ENCODE measurements at regions not wholly inside any gene's neighbourhood (a gene's known extent, or its start where the extent isn't known, plus 50 kb on each side); places are given as distances from the start of the nearest gene placed in this dataset.

DNA sequence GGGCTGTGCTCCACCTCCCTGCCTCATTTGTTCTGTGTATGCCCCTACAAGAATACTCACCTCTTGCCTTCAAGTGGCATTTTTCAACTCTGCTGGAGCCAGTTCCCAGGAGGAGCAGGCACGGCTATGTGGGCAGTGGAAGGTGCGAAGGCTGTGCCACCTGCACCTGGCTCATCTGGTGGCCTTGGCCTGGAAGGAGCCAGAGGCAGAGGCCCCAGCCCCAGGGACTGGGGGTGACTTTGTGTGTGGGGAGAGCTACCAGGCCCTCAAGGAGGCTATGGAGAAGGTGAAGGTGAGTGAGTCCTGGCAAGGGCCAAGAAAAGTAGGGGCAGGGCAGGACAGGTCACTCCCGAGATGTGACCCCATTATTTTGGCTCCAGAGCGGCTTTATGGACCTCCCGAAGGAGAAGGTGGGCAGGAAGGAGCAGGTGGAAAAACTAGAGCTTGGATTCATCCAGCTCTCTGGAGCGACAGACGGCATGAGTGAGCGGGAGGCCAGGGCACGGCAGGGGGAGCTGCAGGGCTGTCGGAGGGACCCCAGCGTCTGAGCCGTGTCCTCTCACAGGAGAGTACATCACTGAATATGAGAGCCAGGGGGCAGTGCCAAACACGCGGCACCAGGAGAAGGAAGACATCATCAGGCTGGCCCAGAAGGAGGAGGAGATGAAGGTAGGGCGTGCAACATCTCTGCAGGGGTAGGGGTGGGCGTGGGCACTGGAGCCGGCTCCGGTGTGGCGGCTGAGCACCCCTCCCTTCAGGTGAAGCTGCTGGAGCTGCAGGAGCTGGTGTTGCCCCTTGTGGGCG lies 57.3 kb upstream of the UBE2Q2 start:
- H4K20me1 ChIP-seq (replicated peaks; ENCODE audit: control insufficient read depth, insufficient read depth, low read length): no peaks in the 10 kb centered on the region
- no peak overlapping the region for H3K27ac ChIP-seq (ENCODE audit: extremely low read depth, low read depth, low read length)
- no peaks in the 10 kb centered on the region for H3K79me2 ChIP-seq (ENCODE audit: control insufficient read depth, insufficient read depth, low read length)
- H3K27me3 ChIP-seq (ENCODE audit: control insufficient read depth in 2 of 2, insufficient read depth in 2 of 2, low read length in 2 of 2): peaks cover 12 to 45% of the 10 kb centered on the region in 2 experiments
- 3% methylated on average over 19 of the region's 20 CpGs for WGBS (ENCODE audit: insufficient coverage, low coverage, missing lambda C conversion rate)
- ChIA-PET POLR2A (interaction anchor here (0.6 to 1.1 kb wide), 3 partner anchors 11 to 354 kb away, joined by 3 to 5 read pairs (median 4); no protein-coding TSS in a partner anchor), CTCF (ENCODE audit: low intra/inter-chr PET ratio) (interaction anchor here (0.6 to 2.5 kb wide), 5 partner anchors 16 to 354 kb away, joined by 3 to 15 read pairs (median 4); no protein-coding TSS in a partner anchor)
- no peak overlapping the region for H3K9ac ChIP-seq (ENCODE audit: insufficient read depth in 1 of 2, low read depth in 2 of 2, low read length in 2 of 2)
- ATAC-seq: peak; percentile 54; the same call in 1 of the 3 replicates
- no peak for FAIRE-seq
- in situ Hi-C loops (cut with MboI): loop anchor here (5.0 kb wide), 1 partner anchor 1714 kb away; no protein-coding TSS in a partner anchor
- H3K9me1 ChIP-seq (ENCODE audit: control insufficient read depth, insufficient read depth, low read length): no peaks in the 10 kb centered on the region
- BruUV-seq (replicated peaks): no TSS peak
- 0 out of 2 replicates have a peak overlapping the region, but pooled peaks have one; percentile 23 for H2AFZ ChIP-seq (ENCODE audit: low read depth, low read length)
- H3K36me3 ChIP-seq (ENCODE audit: control insufficient read depth, insufficient read depth, low read length): no peaks in the 10 kb centered on the region
- no peak overlapping the region for H3K4me2 ChIP-seq (ENCODE audit: insufficient read depth, low read length)
- H3K4me3 ChIP-seq: no peak overlapping the region
- H3K9me3 ChIP-seq (replicated peaks; ENCODE audit: control insufficient read depth, insufficient read depth, low read depth, low read length): no peaks in the 10 kb centered on the region
- DNase-seq (ENCODE audit: extremely low read depth in 1 of 4, low spot score in 3 of 4): peak; percentile 35 to 59 (median 43)
- H3K4me1 ChIP-seq (replicated peaks in 1 of 2; ENCODE audit: control insufficient read depth in 2 of 2, insufficient read depth in 2 of 2, low read length in 2 of 2): peaks cover 0 to 8% of the 10 kb centered on the region in 2 experiments; a peak in 2 of 5 replicates
- intact Hi-C loops (cut with micrococcal nuclease): loop anchor here (10.0 kb wide), 1 partner anchor 269 kb away; the partner anchor contains the start of gene TMEM266
- TF ChIP-seq, protein P1, sequence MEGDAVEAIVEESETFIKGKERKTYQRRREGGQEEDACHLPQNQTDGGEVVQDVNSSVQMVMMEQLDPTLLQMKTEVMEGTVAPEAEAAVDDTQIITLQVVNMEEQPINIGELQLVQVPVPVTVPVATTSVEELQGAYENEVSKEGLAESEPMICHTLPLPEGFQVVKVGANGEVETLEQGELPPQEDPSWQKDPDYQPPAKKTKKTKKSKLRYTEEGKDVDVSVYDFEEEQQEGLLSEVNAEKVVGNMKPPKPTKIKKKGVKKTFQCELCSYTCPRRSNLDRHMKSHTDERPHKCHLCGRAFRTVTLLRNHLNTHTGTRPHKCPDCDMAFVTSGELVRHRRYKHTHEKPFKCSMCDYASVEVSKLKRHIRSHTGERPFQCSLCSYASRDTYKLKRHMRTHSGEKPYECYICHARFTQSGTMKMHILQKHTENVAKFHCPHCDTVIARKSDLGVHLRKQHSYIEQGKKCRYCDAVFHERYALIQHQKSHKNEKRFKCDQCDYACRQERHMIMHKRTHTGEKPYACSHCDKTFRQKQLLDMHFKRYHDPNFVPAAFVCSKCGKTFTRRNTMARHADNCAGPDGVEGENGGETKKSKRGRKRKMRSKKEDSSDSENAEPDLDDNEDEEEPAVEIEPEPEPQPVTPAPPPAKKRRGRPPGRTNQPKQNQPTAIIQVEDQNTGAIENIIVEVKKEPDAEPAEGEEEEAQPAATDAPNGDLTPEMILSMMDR (IDR thresholded peaks at IDR 0.05 in 2 of 3, conservative IDR thresholded peaks at IDR 0.05 in 1 of 3; ENCODE audit: insufficient read depth in 2 of 3, low read depth in 1 of 3, low read length in 3 of 3): peak; percentile 72 to 91 (median 78)
- TF ChIP-seq ZNF212 (CRISPR knock-in tag; IDR thresholded peaks at IDR 0.05): no peak
- TF ChIP-seq PCBP1 (IDR thresholded peaks at IDR 0.05; ENCODE audit: low read depth, low read length, poor library complexity, severe bottlenecking): no peak
- TF ChIP-seq ZKSCAN1 (IDR thresholded peaks at IDR 0.05; ENCODE audit: low read depth, low read length): no peak
- no peak for TF ChIP-seq BRD9 (IDR thresholded peaks at IDR 0.05; ENCODE audit: low read depth, partially characterized antibody)
- TF ChIP-seq MEF2A (IDR thresholded peaks at IDR 0.05; ENCODE audit: control insufficient read depth, low read depth, low read length): no peak
- TF ChIP-seq, protein P2, sequence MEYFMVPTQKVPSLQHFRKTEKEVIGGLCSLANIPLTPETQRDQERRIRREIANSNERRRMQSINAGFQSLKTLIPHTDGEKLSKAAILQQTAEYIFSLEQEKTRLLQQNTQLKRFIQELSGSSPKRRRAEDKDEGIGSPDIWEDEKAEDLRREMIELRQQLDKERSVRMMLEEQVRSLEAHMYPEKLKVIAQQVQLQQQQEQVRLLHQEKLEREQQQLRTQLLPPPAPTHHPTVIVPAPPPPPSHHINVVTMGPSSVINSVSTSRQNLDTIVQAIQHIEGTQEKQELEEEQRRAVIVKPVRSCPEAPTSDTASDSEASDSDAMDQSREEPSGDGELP (CRISPR knock-in tag; IDR thresholded peaks at IDR 0.05; ENCODE audit: borderline replicate concordance): peak; percentile 52; the same call in 1 of the 2 replicates
- peak; percentile 68 for TF ChIP-seq SMC3 (conservative IDR thresholded peaks at IDR 0.05; ENCODE audit: insufficient read depth, low read depth, low read length)
- TF ChIP-seq ARID2 (IDR thresholded peaks at IDR 0.05): 0 out of 2 replicates have a peak, but pooled peaks have one; percentile 66
- TF ChIP-seq POLR2A (conservative IDR thresholded peaks at IDR 0.05): no peak
- TF ChIP-seq PML (IDR thresholded peaks at IDR 0.05; ENCODE audit: low read length): no peak
- TF ChIP-seq, protein P3, sequence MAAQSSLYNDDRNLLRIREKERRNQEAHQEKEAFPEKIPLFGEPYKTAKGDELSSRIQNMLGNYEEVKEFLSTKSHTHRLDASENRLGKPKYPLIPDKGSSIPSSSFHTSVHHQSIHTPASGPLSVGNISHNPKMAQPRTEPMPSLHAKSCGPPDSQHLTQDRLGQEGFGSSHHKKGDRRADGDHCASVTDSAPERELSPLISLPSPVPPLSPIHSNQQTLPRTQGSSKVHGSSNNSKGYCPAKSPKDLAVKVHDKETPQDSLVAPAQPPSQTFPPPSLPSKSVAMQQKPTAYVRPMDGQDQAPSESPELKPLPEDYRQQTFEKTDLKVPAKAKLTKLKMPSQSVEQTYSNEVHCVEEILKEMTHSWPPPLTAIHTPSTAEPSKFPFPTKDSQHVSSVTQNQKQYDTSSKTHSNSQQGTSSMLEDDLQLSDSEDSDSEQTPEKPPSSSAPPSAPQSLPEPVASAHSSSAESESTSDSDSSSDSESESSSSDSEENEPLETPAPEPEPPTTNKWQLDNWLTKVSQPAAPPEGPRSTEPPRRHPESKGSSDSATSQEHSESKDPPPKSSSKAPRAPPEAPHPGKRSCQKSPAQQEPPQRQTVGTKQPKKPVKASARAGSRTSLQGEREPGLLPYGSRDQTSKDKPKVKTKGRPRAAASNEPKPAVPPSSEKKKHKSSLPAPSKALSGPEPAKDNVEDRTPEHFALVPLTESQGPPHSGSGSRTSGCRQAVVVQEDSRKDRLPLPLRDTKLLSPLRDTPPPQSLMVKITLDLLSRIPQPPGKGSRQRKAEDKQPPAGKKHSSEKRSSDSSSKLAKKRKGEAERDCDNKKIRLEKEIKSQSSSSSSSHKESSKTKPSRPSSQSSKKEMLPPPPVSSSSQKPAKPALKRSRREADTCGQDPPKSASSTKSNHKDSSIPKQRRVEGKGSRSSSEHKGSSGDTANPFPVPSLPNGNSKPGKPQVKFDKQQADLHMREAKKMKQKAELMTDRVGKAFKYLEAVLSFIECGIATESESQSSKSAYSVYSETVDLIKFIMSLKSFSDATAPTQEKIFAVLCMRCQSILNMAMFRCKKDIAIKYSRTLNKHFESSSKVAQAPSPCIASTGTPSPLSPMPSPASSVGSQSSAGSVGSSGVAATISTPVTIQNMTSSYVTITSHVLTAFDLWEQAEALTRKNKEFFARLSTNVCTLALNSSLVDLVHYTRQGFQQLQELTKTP (IDR thresholded peaks at IDR 0.05; ENCODE audit: low read depth in 1 of 2, partially characterized antibody in 2 of 2): no peak
- TF ChIP-seq ZNF766 (CRISPR knock-in tag; conservative IDR thresholded peaks at IDR 0.05): no peak
